HCT116 (cell line): ENCODE measurements at regions not wholly inside any gene's neighbourhood (a gene's known extent, or its start where the extent isn't known, plus 50 kb on each side); places are given as distances from the start of the nearest gene placed in this dataset.

Source experiments
- ATAC-seq: fragments of 200-7000 bp; cut with Tn5 transposase; 2 replicates; pipeline ENCODE4 v1.9.1; 2020; ENCODE audit warnings: mild to moderate bottlenecking, moderate library complexity
- BruUV-seq: library from RNA; stranded (reverse); fragments of 400-500 nt; replicated peaks from 2 replicates; lab custom pipeline; 2021; lab: Mats Ljungman, UMichigan
- CTCF ChIA-PET: fragments of 300-600 bp; sonication (Branson Sonifier 250); formaldehyde crosslinking; loops from one replicate; lab custom pipeline; 2021; ENCODE audit warnings: antibody characterized with exemption; lab: Charles Lee
- POLR2A ChIA-PET: fragments of 300-600, 350-600 bp; sonication (Branson Sonifier 250); formaldehyde crosslinking; loops from one replicate; lab custom pipeline; 2021; ENCODE audit warnings: antibody characterized with exemption; lab: Charles Lee
- RAD21 ChIA-PET, 2 experiments: fragments of 300-600 bp; sonication (Branson Sonifier 250); formaldehyde crosslinking; loops; one replicate each; lab custom pipeline; 2023; ENCODE audit warnings: low total read pairs in 2 of 2; ENCODE audit not compliant: uncharacterized antibody in 2 of 2, unreplicated experiment in 2 of 2, low non-redundant PET in 1 of 2; lab: Charles Lee
- DNase-seq: peaks from one replicate; pipeline ENCODE4 v3.0.0-alpha.2; 2010; ENCODE audit warnings: low read depth, low spot score
- H2AFZ ChIP-seq: fragments of 200-600 bp; shearing (Covaris generic), sonication (generic); 2 replicates; pipeline ENCODE4 v1.6.1; 2017; ENCODE audit warnings: low read depth, mixed run types, mixed read lengths, antibody characterized with exemption, low read length; ENCODE audit not compliant: poor library complexity, severe bottlenecking
- H3K27ac ChIP-seq: 2 replicates; pipeline ENCODE4 v1.5.1; 2012; ENCODE audit warnings: low read depth, low read length
- H3K27me3 ChIP-seq: fragments of 200-600 bp; sonication (generic); 2 replicates; pipeline ENCODE4 v1.6.1; 2016; ENCODE audit warnings: mixed run types, low read length, mixed read lengths; ENCODE audit not compliant: insufficient read depth
- H3K36me3 ChIP-seq, 2 experiments: fragments of 200-500 bp in 1 of 2; fragments of 200-600 bp in 1 of 2; sonication (Bioruptor generic) in 1 of 2; sonication (generic) in 1 of 2; 2 replicates each; pipeline versions ENCODE4 v1.5.1 to v1.6.1; 2014 to 2016; ENCODE audit warnings: low read length in 2 of 2, inconsistent platforms in 1 of 2, mixed read lengths in 1 of 2, mixed run types in 1 of 2; ENCODE audit not compliant: insufficient read depth in 2 of 2, control insufficient read depth in 1 of 2
- H3K4me1 ChIP-seq, 2 experiments: fragments of 200-600 bp in 1 of 2; sonication (generic) in 1 of 2; 2 replicates each; pipeline versions ENCODE4 v1.5.1 to v1.6.1; 2012 to 2017; ENCODE audit warnings: low read length in 2 of 2, inconsistent platforms in 1 of 2, mild to moderate bottlenecking in 1 of 2, mixed read lengths in 1 of 2, mixed run types in 1 of 2, moderate library complexity in 1 of 2; ENCODE audit not compliant: insufficient read depth in 2 of 2, control insufficient read depth in 1 of 2
- H3K4me2 ChIP-seq: fragments of 200-600 bp; sonication (generic); 2 replicates; pipeline ENCODE4 v1.6.1; 2017; ENCODE audit warnings: mixed run types, low read length, mixed read lengths
- H3K4me3 ChIP-seq, 2 experiments: fragments of 200-600 bp in 1 of 2; sonication (generic) in 1 of 2; replicated peaks in 1 of 2; 2 replicates each; pipeline ENCODE4 v1.5.1; 2011 to 2016; ENCODE audit warnings: low read length in 2 of 2, control low read depth in 1 of 2, low read depth in 1 of 2, mild to moderate bottlenecking in 1 of 2, mixed read lengths in 1 of 2, mixed run types in 1 of 2
- H3K79me2 ChIP-seq: fragments of 200-600 bp; sonication (generic); 2 replicates; pipeline ENCODE4 v1.6.1; 2017; ENCODE audit warnings: mild to moderate bottlenecking, mixed run types, low read length, moderate library complexity, mixed read lengths; ENCODE audit not compliant: insufficient read depth
- H3K9ac ChIP-seq: fragments of 200-600 bp; sonication (generic); 2 replicates; pipeline ENCODE4 v1.6.1; 2016; ENCODE audit warnings: low read length, mixed read lengths
- H3K9me2 ChIP-seq: fragments of 200-600 bp; sonication (generic), shearing (Covaris generic); 2 replicates; pipeline ENCODE4 v1.6.1; 2017; ENCODE audit warnings: mixed run types, mild to moderate bottlenecking, moderate library complexity; ENCODE audit not compliant: insufficient read depth
- H3K9me3 ChIP-seq, 2 experiments: fragments of 200-500 bp in 1 of 2; fragments of 200-600 bp in 1 of 2; sonication (Bioruptor generic) in 1 of 2; sonication (generic) in 1 of 2; 2 replicates each; pipeline ENCODE4 v1.6.1; 2014 to 2017; ENCODE audit warnings: low read length in 2 of 2, mixed read lengths in 2 of 2, inconsistent platforms in 1 of 2, low read depth in 1 of 2, mild to moderate bottlenecking in 1 of 2, mixed run types in 1 of 2, moderate library complexity in 1 of 2; ENCODE audit not compliant: control insufficient read depth in 1 of 2, insufficient read depth in 1 of 2
- H4K20me1 ChIP-seq: fragments of 200-600 bp; sonication (generic), shearing (Covaris generic); 2 replicates; pipeline ENCODE4 v1.6.1; 2017; ENCODE audit warnings: mixed run types, mild to moderate bottlenecking, moderate library complexity; ENCODE audit not compliant: insufficient read depth
- ELF1 ChIP-seq: IDR thresholded peaks from 2 replicates; pipeline ENCODE4 v1.6.1; 2012; ENCODE audit warnings: low read depth, borderline replicate concordance
- EZH2phosphoT487 ChIP-seq: fragments of 200-600 bp; IDR thresholded peaks from 2 replicates; pipeline ENCODE4 v1.6.1; 2018; ENCODE audit warnings: antibody characterized with exemption, borderline replicate concordance
- JUND ChIP-seq: IDR thresholded peaks from 2 replicates; pipeline ENCODE4 v1.6.1; 2012
- SIN3A ChIP-seq: IDR thresholded peaks from 2 replicates; pipeline ENCODE4 v1.6.1; 2012; ENCODE audit warnings: low read depth
- SP1 ChIP-seq: IDR thresholded peaks from 2 replicates; pipeline ENCODE4 v1.6.1; 2012; ENCODE audit warnings: low read depth
- SRF ChIP-seq: IDR thresholded peaks from 2 replicates; pipeline ENCODE4 v1.6.1; 2012; ENCODE audit warnings: low read depth
- TCF7L2 ChIP-seq: IDR thresholded peaks from 2 replicates; pipeline ENCODE4 v1.7.0; 2011; ENCODE audit warnings: borderline replicate concordance, inconsistent platforms; ENCODE audit not compliant: insufficient read depth, insufficient read length; ENCODE audit errors: extremely low read depth
- ZNF274 ChIP-seq: fragments of 200-500 bp; sonication (Bioruptor generic); IDR thresholded peaks from 2 replicates; pipeline ENCODE4 v1.6.1; 2014; ENCODE audit warnings: mild to moderate bottlenecking, low read depth, low read length, inconsistent platforms
- intact Hi-C: fragments of 100-400 bp; cut with micrococcal nuclease; formaldehyde crosslinking; loops from 2 replicates; pipeline ENCODE4 v1.10.0; 2022
- TF ChIP-seq, protein P1 (sequence below): IDR thresholded peaks from 2 replicates; pipeline ENCODE4 v1.6.1; 2012; ENCODE audit warnings: low read depth
- TF ChIP-seq, protein P2 (sequence below): IDR thresholded peaks from 2 replicates; pipeline ENCODE4 v1.6.1; 2012
- TF ChIP-seq, protein P3 (sequence below), 3 experiments: fragments of 200-600 bp in 1 of 3; sonication (generic) in 1 of 3; IDR thresholded peaks in 2 of 3; conservative IDR thresholded peaks in 1 of 3; 2 replicates each; pipeline ENCODE4 v1.5.1; 2012 to 2017; ENCODE audit warnings: low read depth in 2 of 3, low read length in 2 of 3, antibody characterized with exemption in 1 of 3, borderline replicate concordance in 1 of 3, control low read depth in 1 of 3, mild to moderate bottlenecking in 1 of 3, mixed read lengths in 1 of 3, mixed run types in 1 of 3, moderate library complexity in 1 of 3; ENCODE audit not compliant: insufficient read depth in 1 of 3

DNA sequence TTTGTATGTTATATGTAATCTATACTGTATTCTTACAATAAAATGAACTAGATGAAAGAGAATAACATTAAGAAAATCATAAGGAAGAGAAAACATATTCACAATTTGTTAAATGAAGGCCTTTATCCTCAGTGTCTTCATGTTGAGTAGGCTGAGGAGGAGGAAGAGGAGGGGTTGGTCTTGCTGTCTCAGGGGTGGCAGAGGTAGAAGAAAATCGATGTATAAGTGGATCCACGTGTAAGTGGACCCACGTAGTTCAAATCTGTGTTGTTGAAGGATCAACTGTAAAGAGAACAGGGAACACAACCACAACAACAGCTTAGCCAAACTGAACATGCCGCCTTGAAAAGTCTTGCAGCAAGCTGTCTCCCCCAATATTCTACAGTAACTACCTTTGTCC lies 161.6 kb upstream of the NRP1 start:
- no TSS peak for BruUV-seq
- Histone ChIP-seq H3K27ac (no peak overlapping the region), H4K20me1 (no peaks in the 10 kb centered on the region), H2AFZ (no peak overlapping the region), H3K36me3 (no peaks in the 10 kb centered on the region), H3K4me1 (no peaks in the 10 kb centered on the region), H3K9ac (no peak overlapping the region), H3K9me2 (no peaks in the 10 kb centered on the region; the same call in 1 of the 2 replicates), H3K4me3 (no peak overlapping the region), H3K27me3 (no peaks in the 10 kb centered on the region), H3K79me2 (no peaks in the 10 kb centered on the region), H3K4me2 (no peak overlapping the region), H3K9me3 (no peaks in the 10 kb centered on the region)
- CTCF ChIA-PET: no interaction called here
- POLR2A ChIA-PET: no interaction called here
- TF ChIP-seq SIN3A (no peak), TCF7L2 (no peak), EZH2phosphoT487 (no peak), SP1 (no peak), SRF (no peak), JUND (no peak), ELF1 (no peak), ZNF274 (no peak)
- TF ChIP-seq, protein P1, sequence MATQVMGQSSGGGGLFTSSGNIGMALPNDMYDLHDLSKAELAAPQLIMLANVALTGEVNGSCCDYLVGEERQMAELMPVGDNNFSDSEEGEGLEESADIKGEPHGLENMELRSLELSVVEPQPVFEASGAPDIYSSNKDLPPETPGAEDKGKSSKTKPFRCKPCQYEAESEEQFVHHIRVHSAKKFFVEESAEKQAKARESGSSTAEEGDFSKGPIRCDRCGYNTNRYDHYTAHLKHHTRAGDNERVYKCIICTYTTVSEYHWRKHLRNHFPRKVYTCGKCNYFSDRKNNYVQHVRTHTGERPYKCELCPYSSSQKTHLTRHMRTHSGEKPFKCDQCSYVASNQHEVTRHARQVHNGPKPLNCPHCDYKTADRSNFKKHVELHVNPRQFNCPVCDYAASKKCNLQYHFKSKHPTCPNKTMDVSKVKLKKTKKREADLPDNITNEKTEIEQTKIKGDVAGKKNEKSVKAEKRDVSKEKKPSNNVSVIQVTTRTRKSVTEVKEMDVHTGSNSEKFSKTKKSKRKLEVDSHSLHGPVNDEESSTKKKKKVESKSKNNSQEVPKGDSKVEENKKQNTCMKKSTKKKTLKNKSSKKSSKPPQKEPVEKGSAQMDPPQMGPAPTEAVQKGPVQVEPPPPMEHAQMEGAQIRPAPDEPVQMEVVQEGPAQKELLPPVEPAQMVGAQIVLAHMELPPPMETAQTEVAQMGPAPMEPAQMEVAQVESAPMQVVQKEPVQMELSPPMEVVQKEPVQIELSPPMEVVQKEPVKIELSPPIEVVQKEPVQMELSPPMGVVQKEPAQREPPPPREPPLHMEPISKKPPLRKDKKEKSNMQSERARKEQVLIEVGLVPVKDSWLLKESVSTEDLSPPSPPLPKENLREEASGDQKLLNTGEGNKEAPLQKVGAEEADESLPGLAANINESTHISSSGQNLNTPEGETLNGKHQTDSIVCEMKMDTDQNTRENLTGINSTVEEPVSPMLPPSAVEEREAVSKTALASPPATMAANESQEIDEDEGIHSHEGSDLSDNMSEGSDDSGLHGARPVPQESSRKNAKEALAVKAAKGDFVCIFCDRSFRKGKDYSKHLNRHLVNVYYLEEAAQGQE: no peak
- TF ChIP-seq, protein P2, sequence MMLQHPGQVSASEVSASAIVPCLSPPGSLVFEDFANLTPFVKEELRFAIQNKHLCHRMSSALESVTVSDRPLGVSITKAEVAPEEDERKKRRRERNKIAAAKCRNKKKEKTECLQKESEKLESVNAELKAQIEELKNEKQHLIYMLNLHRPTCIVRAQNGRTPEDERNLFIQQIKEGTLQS: no peak
- TF ChIP-seq, protein P3, sequence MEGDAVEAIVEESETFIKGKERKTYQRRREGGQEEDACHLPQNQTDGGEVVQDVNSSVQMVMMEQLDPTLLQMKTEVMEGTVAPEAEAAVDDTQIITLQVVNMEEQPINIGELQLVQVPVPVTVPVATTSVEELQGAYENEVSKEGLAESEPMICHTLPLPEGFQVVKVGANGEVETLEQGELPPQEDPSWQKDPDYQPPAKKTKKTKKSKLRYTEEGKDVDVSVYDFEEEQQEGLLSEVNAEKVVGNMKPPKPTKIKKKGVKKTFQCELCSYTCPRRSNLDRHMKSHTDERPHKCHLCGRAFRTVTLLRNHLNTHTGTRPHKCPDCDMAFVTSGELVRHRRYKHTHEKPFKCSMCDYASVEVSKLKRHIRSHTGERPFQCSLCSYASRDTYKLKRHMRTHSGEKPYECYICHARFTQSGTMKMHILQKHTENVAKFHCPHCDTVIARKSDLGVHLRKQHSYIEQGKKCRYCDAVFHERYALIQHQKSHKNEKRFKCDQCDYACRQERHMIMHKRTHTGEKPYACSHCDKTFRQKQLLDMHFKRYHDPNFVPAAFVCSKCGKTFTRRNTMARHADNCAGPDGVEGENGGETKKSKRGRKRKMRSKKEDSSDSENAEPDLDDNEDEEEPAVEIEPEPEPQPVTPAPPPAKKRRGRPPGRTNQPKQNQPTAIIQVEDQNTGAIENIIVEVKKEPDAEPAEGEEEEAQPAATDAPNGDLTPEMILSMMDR (IDR thresholded peaks at IDR 0.05 in 2 of 3, conservative IDR thresholded peaks at IDR 0.05 in 1 of 3; ENCODE audit: borderline replicate concordance in 1 of 3, insufficient read depth in 1 of 3, low read depth in 2 of 3, low read length in 2 of 3): no peak
- no peak for DNase-seq
- ATAC-seq: no peak
- intact Hi-C loops: no loop called here
- RAD21 ChIA-PET: no interaction called here
